ENCODE measurements at regions not wholly inside any gene's neighbourhood (a gene's known extent, or its start where the extent isn't known, plus 50 kb on each side); places are given as distances from the start of the nearest gene placed in this dataset.
"Not testable (repeated sequence)": the region's sequence is repeated elsewhere in the genome, so short reads cannot be mapped to it uniquely, and the experiment has no call there.

- DNase-seq, result no peak
Observed at GRCh38 chr9:135299239-135299590, 180.4 kb upstream of the PPP1R26 start.

GRCh38 chr9:135299651-135300345, 179.8 kb upstream of the PPP1R26 start:
- no peak for DNase-seq

GRCh38 chr9:135300346-135301141, 179.0 kb upstream of the PPP1R26 start:
- DNase-seq, result no peak

- DNase-seq, result no peak
Observed at GRCh38 chr9:135301271-135302263, 178.0 kb upstream of the PPP1R26 start.

GRCh38 chr9:135302329-135303279, 177.0 kb upstream of the PPP1R26 start:
- DNase-seq, result no peak

- no peak for DNase-seq
Observed at GRCh38 chr9:135303280-135303647, 176.3 kb upstream of the PPP1R26 start.

- no peak for DNase-seq
Observed at GRCh38 chr9:135303865-135304499, 175.6 kb upstream of the PPP1R26 start.

GRCh38 chr9:135304886-135305285, 174.7 kb upstream of the PPP1R26 start:
- no peak for DNase-seq

- no peak for DNase-seq
Observed at GRCh38 chr9:135305546-135306180, 173.9 kb upstream of the PPP1R26 start.

- no peak for DNase-seq
Observed at GRCh38 chr9:135306699-135307098, 172.9 kb upstream of the PPP1R26 start.

- DNase-seq, result no peak
Observed at GRCh38 chr9:135307300-135307699, 172.3 kb upstream of the PPP1R26 start.

GRCh38 chr9:135307919-135308318, 171.7 kb upstream of the PPP1R26 start:
- not testable (repeated sequence) for DNase-seq

GRCh38 chr9:135308821-135309762, 170.5 kb upstream of the PPP1R26 start:
- no peak for DNase-seq

GRCh38 chr9:135309763-135310125, 169.8 kb upstream of the PPP1R26 start:
- no peak for DNase-seq

- no peak for DNase-seq
Observed at GRCh38 chr9:135310134-135310533, 169.4 kb upstream of the PPP1R26 start.

GRCh38 chr9:135315572-135315971, 164.0 kb upstream of the PPP1R26 start:
- DNase-seq, result no peak

GRCh38 chr9:135320331-135320730, 159.3 kb upstream of the PPP1R26 start:
- no peak for DNase-seq

GRCh38 chr9:135320943-135321342, 158.6 kb upstream of the PPP1R26 start:
- no peak for DNase-seq

GRCh38 chr9:135321580-135321979, 158.0 kb upstream of the PPP1R26 start:
- DNase-seq, result no peak

GRCh38 chr9:135324329-135324728, 155.3 kb upstream of the PPP1R26 start:
- no peak for DNase-seq

Measured in NCI-H2081 (cell line).